GM11168 (cell line): ENCODE measurements at regions not wholly inside any gene's neighbourhood (a gene's known extent, or its start where the extent isn't known, plus 50 kb on each side); places are given as distances from the start of the nearest gene placed in this dataset.

Source experiments
- in situ Hi-C: fragments of 300-500 bp; cut with MboI; formaldehyde crosslinking; loops from one replicate; pipeline ENCODE4 v1.12.0; 2022; ENCODE audit warnings: low sequenced_read_pairs; ENCODE audit not compliant: unreplicated experiment

DNA sequence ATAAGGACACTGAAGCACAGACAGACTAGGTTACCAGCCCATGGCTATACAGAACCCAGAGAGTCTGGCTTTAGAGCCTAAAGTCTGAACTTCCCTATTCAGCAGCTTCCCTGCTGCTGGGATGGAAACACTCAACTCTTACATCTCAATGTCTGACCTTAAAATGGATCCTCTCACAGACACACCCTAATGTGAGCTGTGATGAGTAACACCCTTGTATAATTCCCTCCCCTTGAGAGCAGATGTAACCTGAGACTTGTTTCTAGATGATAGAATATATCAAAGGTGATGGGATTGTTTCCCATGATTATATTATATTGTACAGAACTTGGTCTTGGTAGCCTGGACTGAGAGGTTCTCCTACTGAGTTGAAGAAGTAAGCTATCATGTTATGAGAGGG lies 577.1 kb upstream of the KLHL29 start:
- in situ Hi-C loops: no loop called here

DNA sequence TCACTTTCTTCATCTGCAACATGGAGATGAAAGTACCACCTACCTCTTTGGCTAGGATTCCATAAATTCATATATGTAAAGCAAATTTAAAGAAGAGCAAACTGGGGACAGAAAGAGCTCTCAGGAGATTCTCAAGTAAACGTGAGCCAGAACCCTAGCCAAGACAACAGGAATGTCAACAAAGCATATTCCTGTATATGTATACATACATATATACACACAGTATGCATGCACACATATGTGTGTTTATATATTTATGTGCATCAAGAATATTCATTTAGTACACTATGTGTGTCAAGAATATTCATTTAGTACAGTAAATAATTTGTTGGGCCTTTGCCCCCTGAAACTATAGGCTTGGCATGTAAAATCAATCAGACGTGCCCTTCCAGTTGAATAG lies 574.4 kb upstream of the KLHL29 start:
- in situ Hi-C loops: no loop called here

DNA sequence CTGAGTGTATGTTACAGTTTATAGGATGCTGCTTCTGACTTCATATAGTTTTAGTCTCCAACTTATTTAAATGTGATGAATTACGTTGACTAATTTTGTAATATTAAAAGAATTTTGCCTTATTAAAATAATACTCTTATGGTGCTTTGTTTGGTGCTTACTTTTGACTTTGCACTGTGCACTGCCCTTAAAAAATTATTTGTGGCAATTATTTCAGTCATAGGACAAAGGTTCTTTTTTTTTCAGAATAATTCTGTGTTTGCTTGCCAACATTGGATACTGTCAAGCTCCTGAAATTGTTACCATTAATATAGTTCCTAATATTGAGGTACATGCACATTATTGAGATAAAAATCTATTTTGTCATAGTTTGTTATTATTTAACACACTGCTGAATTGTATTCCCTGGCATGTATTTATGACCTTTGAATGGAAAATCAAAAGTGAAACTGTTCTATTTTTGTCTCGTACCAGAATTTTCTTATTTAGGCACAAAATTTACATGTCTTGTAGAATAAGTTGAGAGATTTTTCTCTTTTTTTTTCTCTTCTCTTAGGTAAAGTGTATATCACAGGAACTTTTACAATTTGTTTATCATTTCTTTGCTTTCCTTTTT lies 572.8 kb upstream of the KLHL29 start:
- in situ Hi-C loops: no loop called here

DNA sequence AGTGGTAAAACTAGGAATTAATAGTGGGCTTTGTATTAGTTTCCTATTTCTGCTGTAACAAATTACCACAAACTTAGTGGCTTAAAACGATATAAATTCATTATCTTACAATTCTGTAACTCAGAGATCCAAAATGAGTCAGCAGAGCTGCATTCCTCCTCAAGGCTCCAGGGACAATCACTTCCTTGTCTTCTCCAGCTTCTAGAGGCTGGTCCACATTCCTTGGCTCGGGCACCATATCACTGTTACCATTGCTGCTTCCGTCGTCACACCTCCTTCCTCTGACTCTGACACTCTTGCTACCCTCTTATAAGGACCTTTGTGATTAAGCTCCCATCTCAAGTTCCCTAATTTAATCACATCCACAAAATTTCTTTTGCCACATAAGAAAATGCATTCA lies 567.8 kb upstream of the KLHL29 start:
- in situ Hi-C loops: no loop called here

DNA sequence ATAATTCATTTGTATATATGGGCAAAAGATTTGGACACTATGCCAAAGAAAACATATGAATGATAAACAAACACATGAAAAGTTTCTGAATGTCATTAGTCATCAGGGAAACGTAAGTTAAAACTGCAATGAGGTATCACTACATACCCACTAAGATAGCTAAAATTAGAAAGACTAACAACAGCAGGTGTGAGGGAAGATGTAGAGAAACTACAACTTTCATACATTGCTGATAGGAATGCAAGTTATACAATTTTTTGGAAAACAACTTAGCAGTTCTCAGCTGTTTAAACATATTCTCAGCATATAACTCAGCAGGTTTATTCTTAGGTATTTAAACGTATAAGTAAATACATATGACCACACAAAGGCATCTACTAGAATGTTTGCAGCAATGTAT lies 563.5 kb upstream of the KLHL29 start:
- in situ Hi-C loops: no loop called here

DNA sequence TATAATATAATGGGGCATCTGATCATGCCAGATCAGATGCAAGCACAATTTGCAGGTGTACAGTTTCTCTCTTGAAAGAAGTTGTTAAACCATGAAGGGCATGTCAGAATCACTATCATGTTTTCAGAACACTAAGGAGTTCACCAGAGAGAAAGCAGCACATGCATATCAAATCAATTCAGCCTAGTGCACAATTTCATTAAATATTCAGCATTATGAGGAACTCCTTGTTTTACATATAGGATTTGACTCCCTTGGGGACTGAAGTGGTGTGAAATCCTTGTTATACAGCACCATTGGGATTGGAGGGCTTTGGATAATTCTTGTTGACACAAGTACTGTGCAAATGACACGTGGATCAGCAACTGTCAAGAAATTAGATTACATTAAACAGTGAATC lies 562.1 kb upstream of the KLHL29 start:
- in situ Hi-C loops: no loop called here

DNA sequence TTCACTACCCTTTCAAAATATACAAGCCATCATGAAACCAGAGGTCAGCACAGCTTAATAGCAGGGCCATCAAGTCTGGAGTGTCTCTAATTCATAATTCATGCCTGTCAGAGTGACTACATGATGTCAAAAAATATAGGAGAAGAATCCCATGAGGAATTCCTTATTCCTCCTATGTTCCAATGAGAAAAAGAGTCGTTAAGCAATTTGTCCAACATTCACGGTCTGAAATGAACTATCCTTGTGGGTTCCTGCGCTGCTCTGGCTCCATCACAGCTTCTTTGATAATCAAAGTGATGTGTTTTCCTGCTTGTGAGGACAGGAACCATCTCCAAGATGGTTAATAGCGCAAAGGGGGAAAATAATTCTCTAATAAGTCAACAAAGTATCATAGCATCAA lies 560.4 kb upstream of the KLHL29 start:
- in situ Hi-C loops: no loop called here

DNA sequence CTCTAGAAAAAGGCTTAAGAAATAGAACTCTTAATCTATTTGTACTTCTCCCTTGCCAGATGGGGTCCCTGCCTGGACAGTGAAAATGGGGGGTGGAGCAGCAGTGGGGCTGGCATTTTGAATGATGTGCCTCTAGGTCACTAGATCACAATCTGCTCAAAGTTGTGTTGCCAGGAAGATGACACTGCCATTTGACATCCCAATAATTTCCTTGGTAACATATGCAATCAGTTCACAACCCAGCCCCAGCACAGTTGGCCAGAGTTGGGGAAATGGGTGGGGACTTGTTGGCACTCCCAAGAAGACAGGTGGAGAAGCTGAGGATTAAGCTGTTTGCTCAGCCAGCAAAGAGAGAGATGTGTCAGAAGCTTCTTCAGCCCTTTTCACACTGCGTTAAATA lies 558.3 kb upstream of the KLHL29 start:
- in situ Hi-C loops: no loop called here

DNA sequence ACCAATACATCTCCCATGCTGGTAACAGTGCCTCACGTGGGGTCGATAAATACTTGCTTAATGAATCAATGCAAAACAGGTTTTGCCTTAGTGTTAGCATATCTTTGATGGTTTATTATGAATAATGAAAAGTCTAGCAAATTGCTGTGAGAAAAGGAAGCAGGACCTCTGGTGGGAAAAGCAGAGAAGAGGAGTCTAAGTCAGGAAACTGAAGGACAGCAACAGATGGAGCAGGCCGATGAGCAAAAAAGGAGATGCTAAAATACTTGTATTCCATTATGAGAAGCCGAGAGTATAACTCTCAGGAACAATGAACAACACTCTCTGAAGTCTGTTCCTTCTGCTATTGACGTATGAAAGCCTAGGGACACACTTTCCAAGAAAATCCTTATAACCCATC lies 555.2 kb upstream of the KLHL29 start:
- in situ Hi-C loops: no loop called here

DNA sequence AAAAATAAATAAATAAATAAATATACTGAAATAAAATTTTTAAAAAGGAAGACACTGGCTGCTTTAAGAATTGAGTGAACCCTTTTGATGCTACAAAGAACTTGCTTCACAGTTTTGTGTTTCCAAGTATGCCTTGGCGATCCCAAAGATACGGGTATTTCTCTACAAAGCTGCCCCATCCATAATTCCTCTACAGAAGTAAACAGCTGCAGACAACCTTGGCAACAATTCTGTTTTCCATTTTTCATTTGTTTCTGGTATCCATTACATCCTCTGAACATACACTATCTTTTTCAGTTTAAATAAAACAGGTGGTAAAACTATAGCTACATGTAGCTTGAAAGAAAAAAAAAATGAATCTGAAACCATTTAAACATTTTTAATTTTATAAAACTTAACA lies 552.8 kb upstream of the KLHL29 start:
- in situ Hi-C loops: no loop called here

DNA sequence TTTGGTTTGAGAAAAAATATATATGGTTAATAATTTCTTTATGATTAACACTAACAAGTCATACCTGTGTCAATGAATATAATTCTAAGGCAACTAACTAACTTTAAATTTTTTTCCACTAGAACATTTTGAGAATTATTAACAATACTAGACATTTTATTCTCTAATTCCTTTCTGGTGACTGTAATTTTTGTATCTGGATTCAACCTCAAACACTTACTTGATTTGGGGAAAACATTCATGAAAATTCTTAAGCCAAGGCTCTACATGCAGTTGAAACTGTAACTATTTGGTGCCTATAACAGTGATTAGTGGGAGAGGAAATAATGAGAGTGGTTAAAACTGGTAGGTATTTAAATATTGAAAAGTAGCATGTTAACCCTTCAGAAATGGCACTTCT lies 546.5 kb upstream of the KLHL29 start:
- in situ Hi-C loops: no loop called here

DNA sequence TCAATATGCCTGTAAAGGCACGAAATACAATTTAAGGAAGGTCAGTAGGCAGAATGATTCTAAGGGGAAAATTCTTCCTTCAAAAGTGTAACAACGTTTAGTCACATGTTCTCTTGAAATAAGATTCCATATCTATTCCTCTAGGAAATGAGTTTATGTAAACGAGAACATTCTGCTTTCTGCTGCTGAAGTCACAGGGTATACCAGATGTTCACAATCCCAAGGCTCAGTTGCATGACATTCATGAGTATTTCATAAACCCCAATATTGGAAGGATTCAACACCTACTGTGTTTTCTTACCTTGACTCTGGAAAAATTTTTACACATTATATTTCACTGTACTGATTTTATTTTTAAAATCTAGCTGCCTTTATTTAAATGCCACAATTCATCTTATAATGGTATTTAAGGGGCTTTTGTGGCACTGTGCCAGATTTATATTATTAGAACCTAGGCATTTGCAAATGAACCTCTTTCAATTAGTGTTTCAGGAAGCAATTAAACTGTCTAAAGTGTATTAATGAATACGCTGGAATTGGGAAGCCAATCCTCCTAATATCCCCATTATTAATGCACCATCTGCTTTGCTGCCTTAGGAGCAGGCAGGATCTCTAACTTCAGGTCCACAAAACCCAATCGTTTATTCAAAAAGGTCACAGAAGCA lies 542.6 kb upstream of the KLHL29 start:
- in situ Hi-C loops: no loop called here

DNA sequence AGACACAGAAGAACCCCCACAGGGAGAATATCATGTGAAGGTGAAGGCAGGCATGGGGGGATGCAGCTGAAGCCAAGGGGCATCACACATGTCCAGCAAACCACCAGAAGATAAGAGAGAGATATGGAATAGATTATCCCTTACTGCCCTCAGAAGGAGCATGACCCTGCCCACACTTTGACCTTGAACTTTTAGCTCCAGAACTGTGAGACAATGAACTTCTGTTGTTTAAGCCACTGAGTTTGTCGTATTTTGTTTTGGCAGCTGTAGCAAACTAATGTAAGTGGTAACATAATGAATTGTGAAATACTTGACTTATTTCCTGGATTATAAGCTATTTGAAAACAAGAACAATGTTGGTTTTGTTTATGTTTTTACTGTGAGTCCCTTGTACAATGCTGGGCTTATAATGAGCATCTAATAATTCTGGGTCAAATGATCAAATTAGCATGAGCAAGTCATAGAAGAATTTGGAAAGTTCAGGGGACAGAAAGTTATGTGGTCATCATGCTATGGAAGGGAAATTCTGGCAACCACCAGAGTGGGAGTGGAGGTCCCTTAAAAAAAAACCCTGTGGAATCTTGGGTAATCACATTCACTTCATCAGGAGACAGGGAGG lies 541.0 kb upstream of the KLHL29 start:
- in situ Hi-C loops: no loop called here

DNA sequence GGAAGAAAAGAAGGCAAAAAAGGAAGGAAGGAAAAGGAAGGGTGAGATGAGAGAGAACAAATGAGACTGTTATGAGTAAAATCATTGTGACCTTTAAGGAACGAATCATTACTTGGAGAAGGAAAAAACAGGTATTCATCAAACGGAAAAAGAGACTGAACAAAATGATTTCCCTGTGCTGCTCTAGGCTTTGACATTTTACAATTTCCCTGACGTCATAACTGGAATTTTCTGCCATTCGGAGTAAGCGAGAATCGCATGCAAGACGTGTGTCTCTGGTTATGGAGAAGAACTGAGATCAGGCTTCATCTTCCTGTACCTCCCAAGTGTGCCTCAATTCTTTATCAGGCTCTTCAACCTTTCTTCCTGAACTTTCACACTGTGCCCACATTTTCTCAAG lies 534.7 kb upstream of the KLHL29 start:
- in situ Hi-C loops: no loop called here

DNA sequence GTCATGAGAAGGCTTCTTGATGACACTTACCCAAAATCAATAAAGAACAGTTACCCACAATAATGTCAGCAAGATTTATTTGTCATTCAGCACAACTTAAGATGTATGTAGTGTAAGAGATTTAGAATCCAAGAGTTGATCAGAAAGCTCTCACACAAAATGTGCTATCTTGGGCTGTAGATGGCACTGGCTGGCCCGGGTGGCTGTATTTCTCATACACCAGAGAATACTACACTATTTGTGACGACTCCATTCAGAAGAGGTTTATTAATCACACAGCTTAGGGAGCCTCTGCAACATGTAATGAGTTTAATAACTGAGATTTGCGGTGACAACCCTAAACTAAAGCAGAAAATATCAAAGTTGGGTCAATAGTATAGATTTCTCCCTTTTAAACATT lies 530.4 kb upstream of the KLHL29 start:
- in situ Hi-C loops: no loop called here

DNA sequence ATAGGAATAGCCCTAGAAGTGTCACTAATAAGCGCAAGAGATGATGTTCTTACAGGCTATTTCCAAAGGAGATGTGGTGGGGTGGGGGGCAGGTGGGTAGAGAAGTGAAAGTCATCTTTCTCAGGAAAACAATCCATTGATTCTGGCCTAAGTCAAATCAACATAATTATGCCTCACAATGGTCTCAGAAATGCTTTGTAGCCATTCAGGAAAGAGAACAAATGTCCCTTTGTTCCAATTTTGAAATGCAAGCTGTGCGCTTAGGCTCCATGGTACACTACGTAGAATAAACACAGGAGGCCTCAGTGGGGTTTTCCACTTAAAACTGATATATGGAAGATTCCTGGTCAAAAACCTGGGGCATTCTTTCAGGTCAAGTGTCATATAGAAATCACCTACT lies 529.9 kb upstream of the KLHL29 start:
- in situ Hi-C loops: no loop called here

DNA sequence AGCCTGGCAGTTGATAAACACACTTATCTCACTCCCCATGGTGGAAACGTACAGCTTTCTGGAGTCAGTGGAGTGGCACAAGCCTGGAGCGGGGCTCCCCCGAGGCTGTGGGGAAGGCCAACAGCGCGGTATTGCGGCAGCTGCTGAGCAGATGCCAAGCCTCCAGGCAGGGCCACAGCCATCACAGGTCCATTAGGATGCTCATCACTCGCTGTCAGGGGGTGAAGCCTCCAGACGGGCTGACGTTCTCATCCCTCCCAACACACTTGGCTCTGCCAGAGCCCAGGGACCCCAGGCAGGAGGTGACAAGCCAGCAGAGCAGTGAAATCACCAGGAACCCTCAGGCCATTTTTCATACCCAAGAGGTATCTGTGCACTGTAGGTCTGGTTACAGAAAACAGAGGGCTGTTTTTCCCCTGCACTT lies 529.2 kb upstream of the KLHL29 start:
- in situ Hi-C loops: no loop called here

DNA sequence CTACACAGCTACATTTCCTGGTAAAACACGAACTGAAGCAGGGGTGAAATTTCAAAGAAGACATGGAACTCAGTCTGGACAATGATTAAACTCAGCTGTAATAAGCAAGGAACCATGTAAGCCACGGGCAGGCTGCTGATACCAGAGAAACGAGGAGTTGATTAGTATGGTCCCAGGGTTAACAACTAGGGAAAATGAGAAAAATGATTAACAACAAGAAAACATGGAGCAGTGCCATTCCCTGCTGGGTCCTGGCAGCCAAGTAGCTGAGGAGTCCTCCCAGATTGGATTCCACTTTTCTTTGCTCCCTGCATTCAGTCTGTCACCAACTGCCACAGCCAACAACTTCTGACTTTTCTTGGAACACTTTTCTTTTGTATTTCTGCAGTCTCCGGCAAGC lies 517.0 kb upstream of the KLHL29 start:
- in situ Hi-C loops: no loop called here

DNA sequence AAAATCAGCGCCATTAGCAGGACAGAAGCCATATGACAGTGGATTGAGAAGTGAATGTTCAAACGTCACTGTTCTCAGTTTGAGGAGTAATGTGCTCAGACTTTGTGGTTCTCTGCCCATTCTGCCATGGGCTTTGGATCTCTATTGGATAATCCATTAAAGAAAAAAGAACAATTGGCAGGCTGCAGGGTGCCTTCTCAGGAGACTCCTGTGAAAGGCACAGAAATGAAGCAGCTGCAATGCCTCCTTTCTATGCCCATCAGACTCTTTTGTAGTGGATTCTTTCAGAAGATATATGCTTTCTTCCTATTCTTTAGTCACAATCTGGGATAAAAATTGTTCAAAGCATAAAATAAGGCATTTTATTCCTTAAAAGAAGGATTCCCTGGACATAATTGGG lies 506.9 kb upstream of the KLHL29 start:
- in situ Hi-C loops: no loop called here

DNA sequence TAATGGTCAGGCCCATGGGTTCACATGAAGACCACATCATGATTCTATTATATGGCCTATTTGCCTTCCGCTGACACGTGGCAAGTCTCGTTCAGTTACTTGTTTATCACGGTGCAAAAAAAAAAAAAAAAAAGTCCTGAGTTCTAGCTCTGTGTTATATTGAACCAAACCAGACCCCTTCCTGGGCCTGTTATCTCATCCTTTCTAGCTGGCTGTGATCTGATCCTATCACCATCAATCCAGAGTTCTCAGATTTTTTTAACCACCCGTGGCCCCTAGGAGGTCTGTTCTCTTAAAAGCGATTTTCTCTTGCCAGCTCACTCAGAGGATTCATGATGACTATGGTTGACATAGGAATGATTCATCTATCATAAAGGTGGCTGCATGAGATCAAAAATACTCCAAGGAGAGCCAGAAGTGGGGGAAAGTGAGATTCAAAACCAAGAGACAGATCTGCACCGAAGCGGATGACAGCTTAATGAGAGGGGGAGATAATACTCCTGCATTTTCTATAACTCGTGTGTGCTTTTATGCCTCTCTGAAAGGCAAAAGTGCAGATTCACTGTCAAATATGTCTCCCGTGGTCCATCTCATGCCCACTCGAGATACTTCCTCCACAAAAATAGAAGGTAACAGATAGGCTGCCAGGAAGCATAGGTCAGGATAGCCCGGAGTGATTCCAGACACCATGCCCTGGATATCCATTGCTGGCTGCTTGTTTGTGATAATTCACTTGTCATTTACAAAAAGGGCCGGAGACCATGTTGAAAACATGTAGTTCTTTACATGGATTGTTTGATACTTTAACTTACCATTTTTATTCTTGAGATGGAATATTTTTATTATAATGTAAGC lies 505.7 kb upstream of the KLHL29 start:
- in situ Hi-C loops: no loop called here

DNA sequence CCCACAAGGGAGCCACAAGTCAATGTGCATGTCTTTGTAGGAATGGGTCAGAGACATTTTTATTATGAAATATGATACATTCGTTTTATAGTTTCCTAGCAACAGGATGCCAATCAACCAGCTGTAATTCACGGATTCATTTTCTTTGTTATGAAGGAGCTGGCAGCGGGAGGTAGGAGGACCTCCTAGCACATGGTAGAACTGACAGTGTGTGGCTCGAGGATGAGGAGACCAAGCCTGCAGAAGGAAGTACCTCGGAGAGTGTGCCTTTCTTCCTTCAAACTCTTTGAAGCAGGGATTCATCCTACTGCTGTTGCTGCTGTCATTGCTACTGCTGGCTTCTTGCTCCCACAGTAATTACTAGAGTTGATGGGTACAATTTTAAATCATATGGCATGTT lies 504.8 kb upstream of the KLHL29 start:
- in situ Hi-C loops: no loop called here
